Posterior vena cava (tissue), 2 donors: ENCODE measurements at regions not wholly inside any gene's neighbourhood (a gene's known extent, or its start where the extent isn't known, plus 50 kb on each side); places are given as distances from the start of the nearest gene placed in this dataset.

ENCODE experiments used
- DNase-seq: peaks from one replicate; pipeline ENCODE4 v3.0.0-alpha.2; 2020; ENCODE audit warnings: low spot score
- intact Hi-C, 2 donors: fragments of 100-400 bp; cut with DNase I; formaldehyde crosslinking; loops; one replicate each; pipeline versions ENCODE4 v1.14.1 to v1.14.2; 2022 to 2023
- donor health status: DM: yes; HTN: yes; CAD: no.
- donor health status: DM: yes; HTN: yes; CAD: no.

DNA sequence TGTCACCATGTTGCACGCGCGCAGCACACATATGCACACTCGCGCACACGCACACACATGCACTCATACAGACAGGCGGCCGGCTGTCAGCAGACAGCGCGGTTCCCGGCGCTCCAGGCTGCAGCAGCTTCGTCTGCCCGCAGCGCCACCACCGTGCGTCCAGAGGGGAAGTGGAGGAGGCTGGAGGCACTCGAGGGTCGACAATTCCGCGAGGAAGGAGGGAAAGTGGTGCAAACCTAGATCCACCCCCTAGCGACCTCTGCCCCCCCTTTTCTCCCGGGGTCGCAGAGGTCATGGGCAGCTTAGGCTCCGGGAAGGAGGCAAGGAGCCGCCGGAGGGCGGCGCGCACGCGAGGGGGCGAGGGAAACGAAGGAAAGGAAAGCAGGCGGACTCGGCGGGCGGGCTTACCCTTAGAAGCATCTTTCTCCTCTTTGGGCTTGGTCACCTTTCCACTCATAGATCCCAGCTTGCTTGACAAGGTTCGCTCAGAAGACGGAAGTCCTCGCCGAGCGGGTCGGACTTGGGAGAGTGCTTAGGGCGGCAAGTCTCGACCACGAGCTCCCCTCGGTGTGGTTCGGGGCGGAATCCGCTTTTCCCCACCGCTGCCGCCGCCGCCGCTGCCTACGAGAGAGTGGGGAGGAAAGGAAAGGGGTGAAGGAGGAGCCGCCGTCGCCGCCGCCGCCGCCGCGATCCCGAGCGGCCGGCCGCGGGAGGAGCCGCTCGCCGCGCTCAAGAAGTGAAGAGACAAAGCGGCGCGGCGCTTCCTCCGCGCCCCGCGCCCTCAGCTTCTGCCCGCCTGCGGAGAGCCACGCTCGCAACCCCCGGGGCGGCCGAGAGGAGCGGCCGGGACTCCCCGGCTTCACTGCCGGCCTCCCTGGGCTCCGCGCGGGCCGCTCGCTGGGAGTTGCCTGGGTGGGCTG is 326.6 kb upstream of the F9 start:
- DNase-seq = peak; percentile 82
- intact Hi-C loops = no loop called here

DNA sequence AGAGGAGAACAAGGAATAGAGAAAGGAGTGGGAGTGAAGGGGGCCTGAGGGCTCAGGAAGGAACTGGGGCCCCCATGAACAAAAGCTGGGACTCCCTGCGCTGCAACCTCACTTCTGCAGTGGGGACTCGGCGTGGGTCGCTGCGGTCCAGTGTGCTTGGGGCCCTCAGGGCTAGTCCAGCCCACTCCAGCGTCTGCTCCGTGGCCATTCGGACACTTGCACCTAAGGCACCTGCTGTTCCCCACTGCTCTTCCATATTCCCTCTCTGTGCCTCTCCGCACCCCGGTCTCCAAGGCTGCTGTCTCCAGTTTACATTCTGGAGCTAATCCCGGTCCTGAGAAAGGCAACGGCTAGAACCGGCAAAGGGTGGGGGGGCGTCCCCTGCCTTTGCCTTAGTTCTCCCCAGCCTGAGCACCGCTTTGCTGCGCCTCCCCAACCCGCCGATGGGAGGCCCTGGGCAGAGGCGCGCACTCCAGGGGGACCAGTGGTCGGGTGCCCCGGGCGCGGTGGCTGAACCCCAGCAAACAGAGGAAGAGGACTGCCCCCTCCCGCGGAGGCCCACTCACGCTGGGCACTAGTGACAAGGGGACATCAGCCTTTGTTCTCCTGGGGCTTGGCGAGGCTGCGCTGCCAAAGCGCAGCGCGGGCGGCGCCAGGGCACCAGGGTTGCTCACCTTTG is 327.7 kb upstream of the F9 start:
- peak; percentile 80 for DNase-seq
- intact Hi-C loops = no loop called here

DNA sequence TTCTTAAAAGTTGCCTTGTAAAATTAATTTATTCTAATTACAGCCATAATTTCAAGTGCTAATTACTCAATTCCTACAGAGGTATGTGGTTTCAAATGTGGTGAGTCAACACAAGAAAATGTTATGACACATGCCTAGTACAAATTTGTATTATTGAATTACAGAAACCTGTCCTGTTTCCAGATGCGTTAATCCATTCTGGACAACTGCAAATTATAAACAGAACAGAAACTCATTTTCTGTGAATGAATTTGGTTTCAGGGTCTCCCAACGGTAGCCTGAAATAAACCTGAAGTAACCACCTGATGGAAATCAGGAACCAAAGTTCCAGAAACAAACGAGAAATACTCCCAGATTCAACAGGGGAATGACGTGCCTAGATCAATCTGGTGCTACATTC is 328.6 kb upstream of the F9 start:
- no peak for DNase-seq

GRCh38 chrX:139200793-139201192 is 329.7 kb upstream of the F9 start:
- intact Hi-C loops = no loop called here
- no peak for DNase-seq

More for the DNA sequence above, 328.6 kb upstream of the F9 start:
- intact Hi-C loops = no loop called here

DNA sequence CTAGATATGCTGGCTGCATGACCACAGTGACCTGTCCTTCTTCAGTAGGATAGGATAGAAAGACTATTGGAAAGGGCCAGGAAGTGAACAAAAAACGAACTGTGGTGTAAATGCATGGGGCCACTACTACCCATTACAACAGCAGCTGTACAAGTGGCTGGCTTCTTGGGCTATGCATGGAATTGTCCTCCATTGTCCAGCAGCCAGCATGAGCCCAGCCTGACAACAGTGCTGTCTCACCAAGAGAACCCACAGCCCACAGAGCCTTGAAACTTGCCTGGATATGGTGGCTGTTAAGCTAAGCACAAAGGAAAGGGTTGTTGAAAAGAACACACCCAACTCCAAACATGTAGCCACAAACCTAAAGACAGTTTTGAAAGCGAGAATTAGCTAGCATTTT is 330.2 kb upstream of the F9 start:
- intact Hi-C loops = no loop called here
- DNase-seq = no peak

GRCh38 chrX:139199933-139200332 is 330.6 kb upstream of the F9 start:
- intact Hi-C loops = no loop called here
- no peak for DNase-seq

GRCh38 chrX:139198936-139199335 is 331.6 kb upstream of the F9 start:
- intact Hi-C loops = no loop called here
- DNase-seq = no peak

GRCh38 chrX:139196890-139197289 is 333.6 kb upstream of the F9 start:
- no peak for DNase-seq
- intact Hi-C loops = no loop called here

- peak; percentile 80 for DNase-seq
- intact Hi-C loops = no loop called here
These were observed 335.8 kb upstream of the F9 start for GRCh38 chrX:139194571-139195280.

GRCh38 chrX:139192386-139192961 is 338.1 kb upstream of the F9 start:
- intact Hi-C loops = no loop called here
- no peak for DNase-seq

- intact Hi-C loops = no loop called here
- DNase-seq = no peak
These were observed 338.7 kb upstream of the F9 start for GRCh38 chrX:139191746-139192385.

GRCh38 chrX:139191286-139191685 is 339.3 kb upstream of the F9 start:
- intact Hi-C loops = no loop called here
- DNase-seq = no peak

DNA sequence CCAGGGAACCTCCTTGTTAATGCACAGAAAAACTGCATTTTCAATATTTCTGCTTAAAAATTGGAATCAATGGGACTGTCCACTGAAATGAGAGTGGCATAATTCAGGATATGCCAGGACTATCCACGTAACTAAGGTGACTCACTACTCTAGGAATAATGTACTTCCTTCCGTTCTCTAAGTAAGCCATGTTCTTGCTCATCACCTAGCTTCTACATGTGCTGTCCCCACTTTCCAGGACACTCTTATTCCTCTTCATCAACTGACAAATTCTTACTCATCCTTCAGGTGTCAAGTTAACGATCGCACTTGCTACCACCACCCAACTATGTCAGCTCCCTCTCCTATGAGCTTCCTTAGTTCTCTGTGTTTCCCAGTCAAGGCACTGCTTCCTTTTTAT is 342.8 kb upstream of the F9 start:
- intact Hi-C loops = no loop called here
- no peak for DNase-seq

DNA sequence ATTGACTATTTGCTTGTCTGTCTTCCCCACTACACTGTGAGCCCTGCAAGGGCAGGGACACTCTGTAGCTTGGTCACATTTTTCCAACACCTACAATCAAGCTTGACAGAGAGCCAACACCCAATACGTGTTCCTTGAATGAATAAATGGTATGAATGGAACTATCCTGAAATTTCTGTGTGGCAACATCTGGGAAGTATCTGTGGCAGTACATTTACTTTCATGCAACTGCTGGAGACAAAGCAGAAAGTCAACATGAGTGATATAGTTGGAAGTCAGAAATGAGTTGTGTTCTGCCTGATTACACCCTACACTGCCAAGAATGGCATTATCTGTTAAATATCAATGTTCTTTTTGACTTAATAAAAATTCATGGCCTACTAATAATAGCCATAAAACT is 343.5 kb upstream of the F9 start:
- intact Hi-C loops = no loop called here
- DNase-seq = no peak

GRCh38 chrX:139179592-139179991 is 350.9 kb upstream of the F9 start:
- intact Hi-C loops = no loop called here

DNA sequence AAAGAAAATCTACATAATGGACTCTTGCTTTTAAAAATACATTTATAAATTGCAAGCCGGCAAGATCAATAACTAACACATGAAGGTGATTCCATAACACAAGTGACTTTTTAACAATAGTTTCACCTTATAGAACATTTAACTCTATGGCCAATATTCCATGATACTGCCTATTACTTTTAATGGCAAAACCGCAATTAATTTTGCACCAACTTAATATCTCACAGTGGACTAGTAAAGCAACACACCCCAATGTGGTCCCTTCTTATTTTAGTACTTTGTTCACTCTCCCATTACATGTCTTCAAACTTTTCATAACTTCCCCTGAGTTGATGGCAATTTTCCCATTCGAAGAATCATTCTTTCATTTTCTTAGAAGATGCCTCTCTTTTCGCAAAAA is 351.6 kb upstream of the F9 start:
- intact Hi-C loops = no loop called here
- DNase-seq = no peak

More at GRCh38 chrX:139179592-139179991, 350.9 kb upstream of the F9 start:
- DNase-seq = no peak

GRCh38 chrX:139172731-139173130 is 357.8 kb upstream of the F9 start:
- no peak for DNase-seq
- intact Hi-C loops = no loop called here

DNA sequence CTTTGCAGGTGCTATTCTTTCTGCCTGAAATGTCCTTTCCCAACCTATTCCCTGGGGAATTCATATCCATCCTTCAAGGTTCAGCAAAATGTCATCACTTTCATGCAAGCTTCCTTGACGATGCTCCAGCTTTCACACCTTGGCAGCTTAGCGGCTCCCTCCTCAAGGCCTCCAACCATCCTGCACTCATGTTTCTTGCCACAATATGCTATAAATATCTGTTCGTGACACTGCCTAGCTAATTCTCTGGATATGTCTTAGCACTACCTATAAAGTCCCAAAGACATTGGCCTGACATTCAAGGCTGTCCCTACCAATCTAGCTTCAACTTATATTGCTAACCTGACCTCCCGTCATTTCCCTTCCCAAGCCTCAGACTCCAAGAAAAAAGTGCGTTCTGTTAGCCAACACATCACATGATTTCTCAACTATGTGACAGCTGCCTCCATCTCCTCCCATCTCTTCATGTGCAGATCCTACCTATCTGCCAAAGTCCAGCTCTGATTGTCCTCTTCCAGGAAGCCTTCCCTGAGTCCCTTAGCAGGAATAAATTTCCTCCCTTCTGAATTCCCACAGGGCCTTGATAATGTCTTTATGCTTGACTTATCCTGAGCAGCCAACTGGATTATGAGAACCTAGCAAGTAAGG is 359.9 kb upstream of the F9 start:
- intact Hi-C loops = no loop called here
- no peak for DNase-seq

DNA sequence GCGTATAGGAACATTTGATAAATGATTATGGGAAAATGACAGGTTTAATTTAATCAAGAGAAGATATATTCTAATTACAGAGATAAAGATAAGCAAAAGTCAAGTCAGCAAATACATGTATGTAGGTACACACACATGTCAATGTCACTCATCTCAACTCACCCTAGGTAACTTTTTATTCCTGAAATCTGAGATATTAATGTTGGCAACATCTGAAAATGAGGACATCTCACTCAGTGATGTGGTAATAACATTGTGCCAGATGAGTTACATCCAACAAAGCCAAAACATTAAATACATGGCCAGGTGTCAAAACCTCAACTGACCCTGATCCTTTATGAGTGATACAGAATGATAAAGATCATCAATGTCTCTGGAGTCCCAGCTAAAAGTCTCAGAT is 363.3 kb upstream of the F9 start:
- intact Hi-C loops = no loop called here
- DNase-seq = no peak
